Ureter (tissue), 1 donor: ENCODE measurements at regions not wholly inside any gene's neighbourhood (a gene's known extent, or its start where the extent isn't known, plus 50 kb on each side); places are given as distances from the start of the nearest gene placed in this dataset.
"Not testable (repeated sequence)": the region's sequence is repeated elsewhere in the genome, so short reads cannot be mapped to it uniquely, and the experiment has no call there.

Experiments used
- DNase-seq: peaks from one replicate; pipeline ENCODE4 v3.0.0-alpha.2; 2020; ENCODE audit warnings: low spot score
- donor health status: DM: yes; HTN: yes; CAD: no.

- no peak for DNase-seq
These were observed 257.4 kb upstream of the TRPC7 start for GRCh38 chr5:136622747-136623146.

- DNase-seq: no peak
These were observed 256.4 kb upstream of the TRPC7 start for GRCh38 chr5:136621743-136622142.

- DNase-seq: no peak
These were observed 255.3 kb upstream of the TRPC7 start for GRCh38 chr5:136620621-136621020.

- no peak for DNase-seq
These were observed 254.7 kb upstream of the TRPC7 start for GRCh38 chr5:136620016-136620419.

- DNase-seq: no peak
These were observed 254.2 kb upstream of the TRPC7 start for GRCh38 chr5:136619556-136619955.

GRCh38 chr5:136615251-136616119, 250.1 kb upstream of the TRPC7 start:
- DNase-seq: no peak

GRCh38 chr5:136613230-136613629, 247.9 kb upstream of the TRPC7 start:
- DNase-seq: no peak

- no peak for DNase-seq
These were observed 240.3 kb upstream of the TRPC7 start for GRCh38 chr5:136605638-136606037.

- no peak for DNase-seq
These were observed 235.0 kb upstream of the TRPC7 start for GRCh38 chr5:136600306-136600705.

- no peak for DNase-seq
These were observed 233.6 kb upstream of the TRPC7 start for GRCh38 chr5:136598802-136599404.

GRCh38 chr5:136594416-136594815, 229.1 kb upstream of the TRPC7 start:
- no peak for DNase-seq

- no peak for DNase-seq
These were observed 225.2 kb upstream of the TRPC7 start for GRCh38 chr5:136590581-136590980.

- DNase-seq: no peak
These were observed 220.9 kb upstream of the TRPC7 start for GRCh38 chr5:136586196-136586595.

- DNase-seq: no peak
These were observed 219.1 kb upstream of the TRPC7 start for GRCh38 chr5:136584474-136584873.

- DNase-seq: no peak
These were observed 213.9 kb upstream of the TRPC7 start for GRCh38 chr5:136579238-136579637.

- DNase-seq: not testable (repeated sequence)
These were observed 204.5 kb upstream of the TRPC7 start for GRCh38 chr5:136569875-136570274.

- DNase-seq: not testable (repeated sequence)
These were observed 200.1 kb upstream of the TRPC7 start for GRCh38 chr5:136565457-136565856.

GRCh38 chr5:136565050-136565449, 199.7 kb upstream of the TRPC7 start:
- DNase-seq: not testable (repeated sequence)

- DNase-seq: not testable (repeated sequence)
These were observed 199.1 kb upstream of the TRPC7 start for GRCh38 chr5:136564431-136564830.

- no peak for DNase-seq
These were observed 198.1 kb upstream of the TRPC7 start for GRCh38 chr5:136563489-136563888.

GRCh38 chr5:136560126-136560525, 194.8 kb upstream of the TRPC7 start:
- DNase-seq: no peak

- no peak for DNase-seq
These were observed 194.3 kb upstream of the TRPC7 start for GRCh38 chr5:136559651-136560050.

GRCh38 chr5:136547096-136547495, 181.8 kb upstream of the TRPC7 start:
- DNase-seq: not testable (repeated sequence)
